HG03103 (cell line): ENCODE measurements at regions not wholly inside any gene's neighbourhood (a gene's known extent, or its start where the extent isn't known, plus 50 kb on each side); places are given as distances from the start of the nearest gene placed in this dataset.
"Not testable (repeated sequence)": the region's sequence is repeated elsewhere in the genome, so short reads cannot be mapped to it uniquely, and the experiment has no call there.

Experiments used
- ATAC-seq: cut with Tn5 transposase; IDR thresholded peaks from one replicate; pipeline ENCODE4 v1.9.1; 2021; ENCODE audit warnings: low read depth; ENCODE audit not compliant: unreplicated experiment

GRCh38 chr4:28788929-28789490 lies 1928.4 kb downstream of the STIM2 start:
- no peak for ATAC-seq

GRCh38 chr4:28792917-28793597 lies 1927.1 kb upstream of the PCDH7 start:
- ATAC-seq, result no peak

- ATAC-seq, result no peak
Measured at GRCh38 chr4:28799696-28800095, 1920.5 kb upstream of the PCDH7 start.

GRCh38 chr4:28811025-28811424 lies 1909.1 kb upstream of the PCDH7 start:
- no peak for ATAC-seq

- no peak for ATAC-seq
Measured at GRCh38 chr4:28822163-28822562, 1898.0 kb upstream of the PCDH7 start.

GRCh38 chr4:28827866-28828265 lies 1892.3 kb upstream of the PCDH7 start:
- ATAC-seq, result no peak

GRCh38 chr4:28831867-28832266 lies 1888.3 kb upstream of the PCDH7 start:
- no peak for ATAC-seq

- ATAC-seq, result no peak
Measured at GRCh38 chr4:28832444-28832843, 1887.7 kb upstream of the PCDH7 start.

- no peak for ATAC-seq
Measured at GRCh38 chr4:28834120-28834519, 1886.0 kb upstream of the PCDH7 start.

- no peak for ATAC-seq
Measured at GRCh38 chr4:28835501-28835900, 1884.7 kb upstream of the PCDH7 start.

- no peak for ATAC-seq
Measured at GRCh38 chr4:28842271-28842670, 1877.9 kb upstream of the PCDH7 start.

GRCh38 chr4:28845158-28845557 lies 1875.0 kb upstream of the PCDH7 start:
- no peak for ATAC-seq

- ATAC-seq, result not testable (repeated sequence)
Measured at GRCh38 chr4:28857028-28857427, 1863.1 kb upstream of the PCDH7 start.

- no peak for ATAC-seq
Measured at GRCh38 chr4:28868841-28869240, 1851.3 kb upstream of the PCDH7 start.

- no peak for ATAC-seq
Measured at GRCh38 chr4:28879178-28879577, 1841.0 kb upstream of the PCDH7 start.

- ATAC-seq, result no peak
Measured at GRCh38 chr4:28879900-28880299, 1840.3 kb upstream of the PCDH7 start.

GRCh38 chr4:28883211-28883610 lies 1837.0 kb upstream of the PCDH7 start:
- no peak for ATAC-seq

GRCh38 chr4:28886934-28887333 lies 1833.2 kb upstream of the PCDH7 start:
- no peak for ATAC-seq

- no peak for ATAC-seq
Measured at GRCh38 chr4:28890949-28891775, 1829.0 kb upstream of the PCDH7 start.

GRCh38 chr4:28913466-28913865 lies 1806.7 kb upstream of the PCDH7 start:
- no peak for ATAC-seq

GRCh38 chr4:28916585-28916984 lies 1803.6 kb upstream of the PCDH7 start:
- ATAC-seq, result no peak

GRCh38 chr4:28918871-28919270 lies 1801.3 kb upstream of the PCDH7 start:
- no peak for ATAC-seq
